ENCODE measurements at regions not wholly inside any gene's neighbourhood (a gene's known extent, or its start where the extent isn't known, plus 50 kb on each side); places are given as distances from the start of the nearest gene placed in this dataset.
A peak's percentile ranks its signal among the peaks of the same experiment; 100 is the strongest.

GRCh38 chr15:31262143-31262530, 64.5 kb upstream of the KLF13 start:
- no peak for DNase-seq (ENCODE audit: low read depth in 2 of 2)

DNA sequence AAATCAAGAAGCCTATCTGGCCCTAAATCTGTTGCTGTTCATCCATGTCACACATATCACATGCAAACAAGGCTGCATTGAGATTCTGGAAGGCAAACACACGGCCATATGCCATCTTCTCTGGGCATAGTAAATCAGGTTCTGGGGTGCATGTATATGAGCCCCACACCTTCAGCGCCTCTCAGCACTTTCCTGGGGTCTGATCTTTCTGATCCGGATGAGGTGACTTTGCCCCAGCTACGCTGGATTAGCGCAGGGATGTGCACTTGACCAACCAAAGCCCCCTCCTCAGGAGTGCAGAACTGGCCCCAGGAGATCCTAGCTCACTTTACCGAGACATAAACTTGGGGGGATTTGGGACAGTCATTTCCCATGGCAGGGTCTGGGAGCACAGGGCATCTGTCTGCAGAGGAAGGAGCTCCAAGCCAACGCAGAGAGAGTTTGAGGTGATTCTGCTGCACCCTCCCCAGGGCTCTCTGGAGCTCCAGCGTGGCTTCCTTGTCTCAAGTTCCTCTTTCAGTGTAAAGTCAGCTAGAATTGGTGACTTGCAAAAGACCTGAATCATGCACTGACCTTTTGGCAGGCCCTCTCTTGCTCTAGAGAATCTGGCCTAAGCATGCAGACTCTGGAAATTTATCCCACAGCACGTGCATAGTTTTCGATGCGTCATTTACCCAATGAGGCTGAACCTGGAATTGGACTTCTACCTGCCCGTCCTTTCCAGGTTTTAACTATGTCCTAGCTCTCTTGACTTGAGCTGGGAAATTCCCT, 63.5 kb upstream of the KLF13 start:
- no peak for DNase-seq (ENCODE audit: low read depth in 2 of 2)

DNA sequence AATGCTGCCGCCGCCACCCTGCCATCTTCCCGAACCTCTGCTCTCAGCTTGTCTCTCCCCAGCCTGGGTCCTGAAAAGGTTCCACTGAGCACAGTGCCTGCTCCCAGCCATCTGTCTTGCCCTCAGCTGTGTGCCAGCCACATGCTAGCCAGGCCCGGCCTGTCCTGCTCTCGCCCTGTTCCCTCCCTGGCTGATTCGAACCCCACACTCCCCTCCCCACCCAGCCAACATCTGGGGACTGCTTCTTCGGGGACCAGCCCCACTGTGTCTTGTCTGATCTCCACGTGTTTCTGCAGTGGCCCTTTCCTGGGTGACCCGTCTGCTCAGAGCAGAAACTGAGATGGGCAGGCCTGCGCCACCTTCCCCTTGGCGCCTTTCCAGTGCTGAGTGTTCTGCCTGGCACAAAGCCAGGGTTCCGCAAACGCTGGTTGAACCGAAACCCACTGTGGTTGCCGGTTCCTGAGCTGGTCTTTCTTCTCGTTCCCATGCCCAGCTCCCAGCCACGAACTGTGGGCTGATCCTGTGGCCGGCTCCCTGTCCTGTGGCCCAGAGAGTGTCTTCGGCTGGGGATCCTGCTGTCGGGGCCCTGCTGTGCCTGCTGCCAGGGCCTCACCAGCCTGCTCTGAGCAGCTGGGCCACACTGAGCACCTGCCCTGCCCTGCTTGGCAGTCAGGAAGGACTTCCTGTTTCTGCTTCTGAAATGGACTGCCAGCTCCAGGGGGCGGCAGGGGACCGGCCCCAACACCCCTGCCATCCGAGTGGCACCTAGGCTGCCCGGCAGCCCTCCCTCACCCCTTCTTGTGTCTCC, 62.7 kb upstream of the KLF13 start:
- peak; percentile 51 to 62 for DNase-seq (ENCODE audit: low read depth in 2 of 2)

DNA sequence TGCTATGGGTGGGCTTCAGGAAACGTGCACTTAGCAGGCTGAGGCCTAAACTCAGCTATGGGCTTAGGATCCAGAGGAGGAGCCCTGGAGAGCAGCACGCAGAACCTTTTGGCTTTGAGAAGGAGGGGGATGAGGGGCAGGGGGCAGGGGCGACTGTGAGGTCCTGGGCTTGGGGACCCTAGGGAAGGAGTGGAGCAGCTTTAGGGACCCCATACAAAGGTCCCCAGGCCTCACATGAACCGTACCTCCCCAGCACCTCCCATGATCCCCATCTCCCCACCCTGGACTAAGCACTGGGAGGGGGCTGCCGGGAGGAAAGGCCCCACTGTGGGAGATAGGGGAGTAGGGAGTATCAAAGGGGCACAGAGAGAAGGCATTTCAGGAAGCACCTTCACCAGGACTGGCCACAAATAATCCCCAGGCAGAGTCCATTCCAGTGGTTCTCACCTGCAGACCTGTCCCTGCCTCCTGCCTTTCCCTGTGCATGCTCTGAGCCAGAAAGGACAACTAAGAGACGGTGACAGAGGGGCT, 62.0 kb upstream of the KLF13 start:
- DNase-seq (ENCODE audit: low read depth in 2 of 2): no peak

DNA sequence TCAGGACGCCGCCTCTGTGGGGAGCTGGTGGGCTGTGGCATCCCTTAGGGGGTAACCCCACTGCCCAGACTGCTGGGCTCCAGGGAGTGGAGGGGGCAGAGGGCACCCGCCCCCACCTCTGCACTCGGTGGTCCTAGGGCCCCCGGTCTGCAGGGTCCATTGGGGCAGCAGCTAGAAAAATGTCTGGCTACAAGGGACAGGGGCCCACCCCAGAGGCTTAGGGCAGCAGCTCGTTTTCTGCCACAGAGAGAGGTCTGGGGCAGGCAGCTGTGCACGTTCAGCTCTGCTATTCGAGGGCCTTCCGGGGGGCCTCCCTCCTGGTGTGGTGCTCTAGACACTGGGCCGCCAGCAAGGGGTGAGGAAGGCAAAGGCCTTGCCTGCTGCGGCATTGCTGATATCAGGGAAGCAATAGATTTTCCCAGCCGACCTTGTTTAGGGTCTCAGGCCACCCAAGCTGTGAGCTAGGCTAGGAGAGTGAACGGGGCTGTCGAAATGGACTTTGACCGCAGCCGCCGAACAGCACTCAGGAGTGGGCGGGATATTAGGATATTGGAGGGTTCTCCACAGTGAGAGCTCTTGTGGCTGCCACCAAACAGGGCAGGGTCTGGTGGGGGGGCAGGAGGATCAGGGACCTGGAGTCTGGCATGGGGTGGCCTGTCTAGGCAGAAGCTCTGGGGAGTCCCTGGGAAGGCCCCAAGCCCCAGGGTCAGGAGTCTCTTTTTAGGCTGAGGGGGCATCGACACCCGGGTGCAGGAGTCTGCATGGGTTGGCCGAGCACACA, 61.4 kb upstream of the KLF13 start:
- DNase-seq (ENCODE audit: low read depth in 2 of 2): no peak

GRCh38 chr15:31265871-31266711, 60.5 kb upstream of the KLF13 start:
- DNase-seq (ENCODE audit: low read depth in 2 of 2): peak in 1 of 2 donors; percentile 42

DNA sequence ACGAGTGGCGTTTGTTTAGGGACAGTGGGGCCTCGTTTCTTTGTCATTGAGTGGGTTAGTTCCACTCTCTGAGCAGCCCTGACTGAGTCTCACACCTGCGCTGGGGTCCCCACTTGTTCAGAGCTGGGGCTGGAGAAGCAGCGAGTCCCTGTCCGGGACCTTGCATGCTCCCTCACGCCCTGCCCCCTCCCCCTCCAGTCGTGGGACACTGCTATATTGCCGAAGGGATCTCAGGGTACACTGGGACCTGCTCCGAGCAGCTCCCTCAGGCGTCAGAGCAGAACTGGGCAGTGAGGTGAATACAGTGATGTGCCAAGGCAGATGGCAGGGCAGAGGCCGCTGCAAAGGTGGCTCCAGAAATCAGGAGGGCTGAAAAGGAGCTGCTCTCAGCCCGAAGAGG, 59.9 kb upstream of the KLF13 start:
- DNase-seq (ENCODE audit: low read depth in 2 of 2): no peak

- DNase-seq (ENCODE audit: low read depth in 2 of 2): no peak
Measured at GRCh38 chr15:31267161-31268107, 59.2 kb upstream of the KLF13 start.

DNA sequence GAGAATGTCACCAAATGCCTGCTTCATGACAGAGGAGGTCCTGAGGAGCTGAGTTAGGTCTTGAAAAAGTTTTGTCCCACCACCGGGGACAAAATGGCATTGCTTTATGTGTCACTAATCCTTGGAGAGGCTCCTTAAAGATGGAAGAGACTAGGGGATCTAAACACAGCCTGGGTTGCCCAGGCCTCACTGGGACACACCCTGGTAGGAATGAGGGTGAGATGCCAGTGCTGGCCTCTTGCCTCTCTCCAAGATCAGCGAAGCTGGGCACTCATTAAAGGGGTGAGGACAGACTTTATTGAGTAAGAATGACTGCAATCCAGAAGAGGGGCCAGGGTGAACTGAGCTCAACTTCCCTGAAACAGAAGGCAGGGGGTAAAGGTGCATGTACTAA, 58.5 kb upstream of the KLF13 start:
- DNase-seq (ENCODE audit: low read depth in 2 of 2): no peak

DNA sequence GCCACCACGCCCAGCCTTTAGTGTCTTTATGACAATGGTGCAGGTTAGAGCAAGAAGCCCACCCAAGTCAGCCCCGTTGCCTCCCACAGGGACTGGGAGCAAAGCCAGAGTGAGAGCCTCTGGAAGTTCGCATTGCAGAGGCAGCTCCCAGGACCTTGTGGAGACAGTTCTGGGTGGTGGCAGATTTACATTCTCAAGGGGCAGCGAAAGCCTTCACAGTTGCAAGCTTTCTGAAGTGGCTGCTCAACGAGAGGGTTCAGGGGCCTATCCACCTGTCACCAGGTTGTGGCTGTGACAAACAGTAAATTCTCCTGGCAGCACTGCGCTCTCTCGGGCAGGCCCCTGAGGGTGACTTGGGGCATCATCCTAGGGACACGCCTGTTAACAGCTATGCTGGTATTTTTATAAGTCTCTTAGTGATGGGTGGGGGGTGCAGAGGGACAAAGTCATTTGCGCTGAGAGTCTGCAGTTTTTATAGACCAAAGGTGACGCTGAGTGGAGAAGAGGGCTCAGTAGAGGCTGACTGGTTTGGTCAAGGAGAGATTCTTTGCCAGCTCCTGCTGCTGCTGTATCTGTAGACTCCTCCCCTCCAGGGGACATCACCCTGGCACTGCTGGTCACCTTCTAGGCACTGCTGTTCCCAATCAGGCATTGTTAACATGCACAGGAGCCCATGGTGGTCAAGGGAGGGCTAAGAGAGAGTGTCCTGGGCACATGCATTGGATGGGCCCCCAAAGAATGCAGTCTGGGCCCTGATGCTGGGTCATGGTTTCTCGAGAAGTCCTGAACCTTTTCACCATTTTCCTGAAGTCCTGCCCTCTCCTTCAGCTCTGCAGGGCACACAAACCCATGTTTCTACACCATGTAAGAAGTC, 57.5 kb upstream of the KLF13 start:
- DNase-seq (ENCODE audit: low read depth in 2 of 2): no peak

GRCh38 chr15:31269816-31270575, 56.6 kb upstream of the KLF13 start:
- DNase-seq (ENCODE audit: low read depth in 2 of 2): no peak

- no peak for DNase-seq (ENCODE audit: low read depth in 2 of 2)
Measured at GRCh38 chr15:31270767-31271166, 55.9 kb upstream of the KLF13 start.

DNA sequence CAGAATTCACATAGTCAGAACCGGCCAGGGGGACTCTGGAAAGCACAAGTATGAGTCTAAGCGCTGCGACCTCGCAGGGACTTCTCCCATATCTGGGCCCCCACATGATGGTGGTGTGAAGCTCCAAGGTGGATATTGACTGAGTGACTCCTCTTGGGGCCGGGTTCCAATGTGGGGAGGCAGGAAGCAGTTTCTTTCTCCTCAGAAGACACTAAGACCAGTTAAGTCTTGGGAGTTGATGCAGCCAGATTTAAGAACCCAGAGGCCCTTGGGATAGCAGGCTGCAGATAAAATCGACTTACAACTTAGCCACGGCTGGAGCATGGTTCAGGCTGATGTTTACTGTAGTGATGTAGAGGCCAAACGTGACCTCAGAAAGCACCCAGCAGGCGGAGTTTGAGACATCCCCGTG, 55.4 kb upstream of the KLF13 start:
- no peak for DNase-seq (ENCODE audit: low read depth in 2 of 2)

DNA sequence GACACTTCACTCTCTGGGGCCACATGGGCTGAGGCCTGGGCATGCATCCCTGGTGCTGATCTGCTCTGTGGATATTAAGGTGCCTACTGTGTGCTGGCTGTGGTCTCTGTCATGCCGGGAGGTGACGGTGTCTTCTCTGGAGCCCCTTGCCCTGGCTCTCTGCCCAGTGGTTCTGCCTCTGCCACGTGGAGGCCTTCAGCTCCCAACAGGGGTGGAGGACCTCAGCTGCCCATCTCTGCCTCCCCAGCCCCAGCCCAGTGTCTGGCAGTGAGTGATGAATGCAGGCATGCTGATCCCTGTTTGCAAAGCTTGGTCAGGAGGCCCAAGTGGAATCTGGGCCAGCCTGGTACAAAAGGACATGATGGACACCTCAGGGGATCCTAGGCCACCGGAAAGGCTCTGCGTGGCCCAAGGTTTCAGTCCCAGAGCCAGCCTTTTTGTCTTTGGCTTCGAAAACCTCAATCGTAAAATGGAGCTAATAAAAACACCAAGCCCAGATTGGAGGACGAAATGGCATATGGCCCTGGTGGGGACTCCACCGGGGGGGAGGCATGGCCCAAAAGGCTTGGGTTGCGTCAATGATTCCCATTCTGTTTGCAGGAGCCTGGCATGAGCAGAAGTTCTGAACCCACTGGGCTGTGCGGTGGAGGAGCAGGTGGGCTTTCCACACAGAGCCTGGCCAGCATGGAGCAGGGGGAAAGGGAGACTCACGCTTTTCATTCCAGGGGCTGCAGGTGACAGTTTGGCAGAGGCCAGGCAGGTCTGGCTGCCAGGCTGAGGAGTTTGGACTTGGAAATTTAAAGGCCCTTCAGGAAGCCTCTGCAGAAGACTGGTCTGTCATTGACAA, 54.7 kb upstream of the KLF13 start:
- DNase-seq (ENCODE audit: low read depth in 2 of 2): no peak

DNA sequence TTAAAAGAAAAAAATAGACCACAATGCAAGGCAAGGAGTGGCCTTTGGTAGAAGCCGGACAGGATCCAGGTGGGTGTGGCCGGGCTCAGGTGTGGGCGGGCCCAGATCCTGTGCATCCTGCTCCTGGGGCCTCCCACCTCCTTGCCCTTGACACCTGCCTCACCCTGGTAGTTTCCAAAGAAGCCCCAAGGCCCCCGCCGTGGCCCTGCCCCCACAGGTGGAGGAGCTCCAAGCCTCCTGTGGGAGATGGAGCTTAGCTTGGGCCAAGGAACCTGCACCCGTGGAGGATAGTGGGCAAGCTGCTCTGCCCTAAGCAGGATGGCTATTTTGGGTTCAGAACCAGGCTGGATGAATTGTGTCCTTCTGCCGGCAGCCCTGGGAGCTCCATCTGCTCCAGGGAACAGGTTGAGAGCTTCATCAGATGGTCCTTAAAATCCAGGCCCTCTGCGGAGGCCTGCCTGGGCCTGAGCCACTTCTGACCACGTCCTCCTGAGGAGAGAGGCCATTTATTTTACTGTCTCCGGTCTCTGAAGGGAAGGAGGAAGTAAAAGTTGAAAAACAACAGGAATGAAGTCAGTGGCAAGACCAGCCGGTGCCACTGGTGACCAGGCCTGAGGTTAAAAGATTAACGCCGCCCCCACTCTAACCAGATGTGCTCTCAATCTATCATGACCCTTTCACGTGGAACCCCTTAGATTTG, 53.9 kb upstream of the KLF13 start:
- DNase-seq (ENCODE audit: low read depth in 2 of 2): no peak

GRCh38 chr15:31273258-31273941, 53.2 kb upstream of the KLF13 start:
- DNase-seq (ENCODE audit: low read depth in 2 of 2): no peak

Measured in stimulated activated CD4-positive, alpha-beta T cell treated with anti-CD3 and anti-CD28 coated beads, Interleukin-4, amount 100 ng/mL, for 48 hours (primary cell).